GM19324 (cell line): ENCODE measurements at regions not wholly inside any gene's neighbourhood (a gene's known extent, or its start where the extent isn't known, plus 50 kb on each side); places are given as distances from the start of the nearest gene placed in this dataset.
"Not testable (repeated sequence)": the region's sequence is repeated elsewhere in the genome, so short reads cannot be mapped to it uniquely, and the experiment has no call there.

Source experiments
- ATAC-seq: cut with Tn5 transposase; IDR thresholded peaks from one replicate; pipeline ENCODE4 v1.9.1; 2021; ENCODE audit warnings: mild to moderate bottlenecking, moderate library complexity; ENCODE audit not compliant: unreplicated experiment, low FRiP score

DNA sequence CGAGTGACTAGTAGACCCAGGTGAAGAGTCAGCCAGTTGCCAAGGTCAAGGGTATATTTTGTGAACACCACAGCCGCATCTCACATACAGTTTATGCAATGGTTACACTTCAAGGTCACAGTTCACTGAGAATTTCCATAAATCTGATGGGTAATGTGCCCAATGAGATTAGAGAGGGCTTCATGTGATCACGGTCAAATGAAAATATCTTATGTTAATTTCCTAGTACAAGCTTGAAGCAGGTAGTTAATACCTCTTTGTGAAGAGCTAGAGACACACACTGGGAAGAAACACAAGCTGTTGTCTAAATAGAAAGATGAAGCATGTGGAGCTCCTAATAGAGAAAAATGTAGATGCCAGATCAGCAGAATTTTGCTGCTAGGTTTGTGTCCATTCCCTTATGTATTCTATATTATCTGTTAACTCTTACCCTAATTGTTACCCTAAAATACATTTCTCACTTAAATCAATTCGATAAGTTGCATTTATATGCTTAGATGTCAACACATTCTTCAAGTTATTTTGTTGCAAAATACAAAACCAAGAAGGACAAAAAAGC, 136.0 kb downstream of the NR2F2 start:
- ATAC-seq: no peak

DNA sequence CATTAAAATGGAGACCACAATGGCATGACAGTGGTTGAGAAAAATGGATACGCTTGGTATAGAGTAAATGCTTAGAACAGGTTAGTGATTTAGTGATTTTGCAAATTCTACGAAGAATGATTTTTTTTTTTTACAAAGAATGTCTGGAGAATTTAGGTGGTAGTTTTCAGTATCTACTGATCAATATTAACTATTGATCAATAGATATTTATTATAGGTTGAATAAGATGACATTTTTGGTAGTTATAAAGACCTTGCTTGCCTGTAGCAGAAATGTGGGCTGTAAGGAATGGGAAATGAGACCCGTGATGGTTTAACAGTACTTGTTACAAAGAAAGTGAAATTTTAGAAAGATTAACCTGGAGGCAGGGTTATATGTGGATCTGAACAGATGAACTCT, 137.5 kb downstream of the NR2F2 start:
- no peak for ATAC-seq

GRCh38 chr15:96470681-96471310, 140.3 kb downstream of the NR2F2 start:
- no peak for ATAC-seq

GRCh38 chr15:96472681-96473080, 142.2 kb downstream of the NR2F2 start:
- no peak for ATAC-seq

DNA sequence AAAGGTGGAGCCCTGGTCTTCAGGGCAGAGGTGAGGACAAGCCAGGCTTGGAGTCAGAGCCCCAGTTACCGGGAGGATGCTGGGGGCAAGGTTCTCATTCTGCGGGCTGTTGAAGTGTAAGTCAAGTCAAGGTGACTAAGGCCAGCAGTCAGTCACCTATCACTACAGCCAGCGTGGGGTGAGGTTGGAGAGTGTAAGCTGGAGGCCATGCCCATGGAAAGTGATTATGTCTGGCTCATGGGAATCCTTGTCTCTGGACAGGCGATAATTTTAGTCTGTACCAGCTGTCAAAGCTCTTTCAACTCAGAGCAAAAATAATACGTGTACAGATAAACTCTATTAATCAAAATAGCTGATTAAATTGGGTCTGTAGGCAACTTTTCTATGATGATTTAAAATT, 143.1 kb downstream of the NR2F2 start:
- no peak for ATAC-seq

GRCh38 chr15:96474231-96474664, 143.7 kb downstream of the NR2F2 start:
- no peak for ATAC-seq

GRCh38 chr15:96477227-96477626, 146.7 kb downstream of the NR2F2 start:
- ATAC-seq: no peak

GRCh38 chr15:96484412-96484811, 153.9 kb downstream of the NR2F2 start:
- ATAC-seq: not testable (repeated sequence)

DNA sequence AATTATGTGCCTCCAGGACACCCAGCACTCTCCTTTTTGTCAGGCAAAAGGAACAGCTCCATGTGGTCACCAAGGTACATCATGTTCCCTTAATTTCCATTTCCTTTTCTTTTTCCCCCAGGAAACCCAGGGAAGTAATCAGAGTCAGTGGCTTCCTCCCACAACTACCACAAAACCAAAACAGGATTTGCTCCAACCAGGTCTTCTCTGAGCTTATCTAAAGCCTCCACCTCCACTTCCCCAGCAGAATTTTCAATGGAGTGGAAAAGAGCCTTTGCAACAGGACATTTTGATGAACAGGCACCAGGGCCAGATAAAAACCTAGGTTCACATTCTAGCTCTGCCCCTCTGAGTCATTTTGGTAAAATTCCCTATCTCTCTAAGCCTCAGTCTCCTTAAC, 154.3 kb downstream of the NR2F2 start:
- no peak for ATAC-seq

GRCh38 chr15:96487245-96487644, 156.7 kb downstream of the NR2F2 start:
- ATAC-seq: no peak

DNA sequence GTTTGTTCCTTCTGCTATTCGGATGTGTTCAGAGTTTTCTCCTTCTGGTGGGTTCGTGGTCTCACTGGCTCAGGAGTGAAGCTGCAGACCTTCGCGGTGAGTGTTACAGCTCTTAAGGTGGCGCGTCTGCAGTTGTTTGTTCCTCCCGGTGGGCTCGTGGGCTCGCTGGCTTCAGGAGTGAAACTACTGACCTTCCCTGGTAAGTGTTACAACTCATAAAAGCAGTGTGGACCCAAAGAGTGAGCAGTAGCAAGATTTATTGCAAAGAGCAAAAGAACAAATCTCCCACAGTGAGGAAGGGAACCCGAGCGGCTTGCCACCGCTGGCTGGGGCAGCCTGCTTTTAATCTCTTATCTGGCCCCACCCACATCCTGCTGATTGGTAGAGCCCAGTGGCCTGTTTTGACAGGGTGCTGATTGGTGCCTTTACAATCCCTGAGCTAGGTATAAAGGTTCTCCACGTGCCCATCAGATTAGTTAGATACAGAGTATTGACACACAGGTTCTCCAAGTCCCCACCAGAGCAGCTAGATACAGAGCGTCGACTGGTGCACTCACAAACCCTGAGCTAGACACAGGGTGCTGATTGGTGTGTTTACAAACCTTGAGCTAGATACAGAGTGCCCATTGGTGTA, 160.7 kb downstream of the NR2F2 start:
- ATAC-seq: not testable (repeated sequence)

DNA sequence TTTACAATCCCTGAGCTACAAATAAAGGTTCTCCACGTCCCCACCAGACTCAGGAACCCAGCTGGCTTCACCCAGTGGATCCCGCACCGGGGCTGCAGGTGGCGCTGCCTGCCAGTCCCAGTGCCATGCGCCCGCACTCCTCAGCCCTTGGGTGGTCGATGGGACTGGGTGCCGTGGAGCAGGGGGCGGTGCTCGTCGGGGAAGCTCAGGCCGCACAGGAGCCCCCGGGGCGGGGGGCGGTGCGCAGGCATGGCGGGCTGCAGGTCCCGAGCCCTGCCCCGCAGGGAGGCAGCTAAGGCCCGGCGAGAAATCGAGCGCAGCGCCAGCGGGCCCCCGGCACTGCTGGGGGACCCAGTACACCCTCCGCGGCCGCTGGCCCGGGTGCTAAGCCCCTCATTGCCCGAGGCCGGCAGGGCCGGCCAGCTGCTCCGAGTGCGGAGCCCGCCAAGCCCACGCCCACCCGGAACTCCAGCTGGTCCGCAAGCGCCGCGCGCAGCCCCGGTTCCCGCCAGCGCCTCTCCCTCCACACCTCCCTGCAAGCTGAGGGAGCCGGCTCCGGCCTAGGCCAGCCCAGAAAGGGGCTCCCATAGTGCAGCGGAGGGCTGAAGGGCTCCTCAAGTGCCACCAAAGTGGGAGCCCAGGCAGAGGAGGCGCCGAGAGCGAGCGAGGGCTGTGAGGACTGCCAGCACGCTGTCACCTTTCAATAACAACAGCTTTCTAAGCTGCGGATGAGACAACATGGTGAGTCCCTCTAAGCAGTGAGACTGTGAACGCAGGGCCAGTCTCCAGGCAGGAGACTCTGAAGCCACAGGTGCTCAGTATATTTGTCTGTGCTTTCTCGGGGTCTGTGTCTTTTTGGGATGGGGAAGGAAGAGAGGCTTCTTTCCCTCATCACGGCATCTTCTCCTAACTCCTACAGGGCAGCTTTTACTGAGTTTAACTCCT, 161.5 kb downstream of the NR2F2 start:
- not testable (repeated sequence) for ATAC-seq

DNA sequence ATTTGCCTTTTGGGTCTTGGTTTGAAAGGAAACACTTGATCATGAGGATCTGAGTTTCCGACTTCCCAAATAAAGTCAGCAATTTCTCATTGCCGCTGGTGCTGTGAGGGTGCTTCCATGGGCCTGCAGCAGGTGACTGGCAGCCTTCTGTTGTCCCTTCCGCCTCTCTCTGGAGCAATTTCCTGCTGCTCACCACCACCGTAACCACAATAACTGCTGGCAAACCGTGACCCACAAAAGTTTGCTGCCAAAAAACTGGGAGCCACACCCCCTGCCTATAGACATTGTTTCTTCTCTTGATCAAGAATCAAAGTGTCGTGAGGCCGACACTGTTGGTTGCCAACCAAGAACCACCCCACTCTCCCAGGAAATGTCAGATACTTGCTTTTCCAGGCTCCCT, 164.0 kb downstream of the NR2F2 start:
- ATAC-seq: no peak

DNA sequence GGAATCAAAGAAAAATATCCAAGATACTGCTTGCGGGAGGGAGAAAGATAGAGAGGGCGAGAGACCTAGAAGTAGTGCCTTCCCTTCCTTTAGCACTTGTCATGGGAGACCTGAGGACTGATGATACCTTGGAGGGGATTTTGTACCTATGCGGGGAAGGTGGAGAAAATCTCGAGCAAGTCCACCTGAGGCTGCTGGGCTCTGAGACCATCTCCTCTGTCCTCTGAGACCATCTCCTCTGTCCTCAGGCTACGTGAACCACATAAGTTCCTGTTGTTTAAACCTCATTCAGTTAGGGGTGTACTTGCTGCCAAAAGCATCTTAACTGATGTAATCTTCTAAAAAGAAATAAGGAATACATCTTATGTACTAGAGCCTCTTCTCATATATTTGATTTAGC, 164.9 kb downstream of the NR2F2 start:
- no peak for ATAC-seq

- ATAC-seq: no peak
These were observed 167.5 kb downstream of the NR2F2 start for GRCh38 chr15:96497951-96498350.

DNA sequence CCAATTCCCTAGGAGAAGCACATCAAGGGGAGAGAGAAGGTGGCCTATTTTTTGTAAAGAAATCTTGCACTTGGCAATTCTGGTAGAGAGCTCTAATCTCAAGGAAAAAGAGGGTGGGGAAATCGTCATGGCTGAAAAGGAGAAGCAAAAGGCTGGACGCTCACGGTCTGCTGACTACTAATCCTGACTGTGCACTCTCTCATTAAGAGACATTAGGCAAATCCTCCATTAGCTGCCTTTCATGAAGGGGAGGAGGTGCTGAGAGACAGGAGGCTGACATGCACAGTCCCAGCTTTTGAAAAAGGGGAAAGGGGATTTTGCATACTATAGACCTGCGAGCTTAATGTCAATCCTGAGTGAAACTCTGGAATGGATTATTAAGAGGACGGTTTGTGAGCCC, 170.0 kb downstream of the NR2F2 start:
- no peak for ATAC-seq

GRCh38 chr15:96501362-96501761, 170.9 kb downstream of the NR2F2 start:
- no peak for ATAC-seq

DNA sequence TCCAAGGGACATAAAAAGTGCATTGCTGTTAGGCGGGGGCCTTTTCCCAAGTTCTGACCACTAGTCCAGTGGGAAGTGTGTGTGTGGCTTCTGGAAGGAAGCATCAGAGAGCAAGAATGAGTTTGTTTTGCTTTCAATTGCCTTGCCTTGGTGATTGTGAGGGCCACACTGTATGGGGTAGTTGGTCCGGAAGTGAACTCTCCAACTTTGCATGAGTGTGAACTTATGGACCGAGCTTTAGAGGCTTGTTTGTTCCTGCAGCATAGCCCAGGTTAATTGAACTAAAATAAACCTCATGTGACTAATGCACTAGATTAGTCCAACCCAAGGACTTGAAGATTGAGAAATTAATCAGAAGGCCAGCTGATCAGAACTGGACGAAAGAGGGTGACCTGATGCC, 171.7 kb downstream of the NR2F2 start:
- no peak for ATAC-seq

DNA sequence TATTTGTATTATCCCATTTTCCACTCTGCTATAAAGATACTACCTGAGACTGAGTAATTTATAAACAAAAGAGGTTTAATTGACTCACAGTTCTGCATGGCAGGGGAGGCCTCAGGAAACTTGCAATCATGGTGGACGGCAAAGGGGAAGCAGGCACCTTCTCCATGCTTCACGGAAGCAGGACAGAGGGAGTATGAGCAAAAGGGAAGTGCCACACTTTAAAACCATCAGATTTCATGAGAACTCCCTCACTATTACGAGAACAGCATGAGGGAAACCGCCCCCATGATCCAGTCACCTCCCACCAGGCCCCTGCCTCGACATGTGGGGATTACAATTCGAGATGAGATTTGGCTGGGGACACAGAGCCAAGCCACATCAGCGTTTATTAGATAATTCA, 172.8 kb downstream of the NR2F2 start:
- ATAC-seq: no peak

GRCh38 chr15:96504371-96504770, 173.9 kb downstream of the NR2F2 start:
- no peak for ATAC-seq

DNA sequence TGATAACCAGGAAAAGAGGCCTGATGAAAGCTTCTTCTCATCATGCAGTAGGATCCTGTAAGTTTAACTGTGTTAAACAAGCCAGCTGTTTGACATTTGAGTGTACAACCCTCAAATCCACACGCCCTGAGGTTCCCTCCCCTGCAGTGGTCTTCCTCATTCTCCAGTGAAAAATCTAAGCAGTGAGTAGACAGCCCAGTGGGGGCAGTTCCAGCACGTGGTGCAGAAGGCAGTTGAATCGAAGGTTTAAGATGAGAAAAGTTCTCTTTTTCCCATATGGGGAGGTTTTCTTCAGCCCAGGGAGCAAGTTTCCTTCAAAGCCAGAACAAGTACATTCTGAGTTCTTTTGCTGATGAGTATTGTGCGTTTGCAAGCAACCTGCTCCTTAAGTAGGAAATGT, 174.5 kb downstream of the NR2F2 start:
- no peak for ATAC-seq
